ENCODE measurements at regions not wholly inside any gene's neighbourhood (a gene's known extent, or its start where the extent isn't known, plus 50 kb on each side); places are given as distances from the start of the nearest gene placed in this dataset.

DNA sequence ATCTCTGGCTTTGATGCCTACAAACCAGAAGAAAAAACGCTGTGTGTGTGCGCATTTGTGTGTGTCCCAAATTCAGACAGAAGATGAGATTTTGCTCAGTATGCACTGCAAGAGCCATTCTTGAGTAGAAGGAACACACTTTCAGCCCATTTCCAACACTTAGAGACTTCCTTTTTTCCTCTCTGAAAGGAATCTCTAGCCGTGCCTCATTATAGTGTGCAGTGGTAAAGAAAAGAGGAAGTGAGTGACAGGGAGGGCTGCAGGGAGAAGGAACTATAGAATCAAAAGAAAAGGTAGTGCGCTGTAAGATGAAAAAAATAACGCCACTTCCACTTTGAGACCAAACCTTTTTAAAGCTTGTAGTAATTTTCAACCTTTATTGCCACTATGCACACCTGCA, 1400.9 kb upstream of the FLRT2 start:
- TF ChIP-seq, protein P1, sequence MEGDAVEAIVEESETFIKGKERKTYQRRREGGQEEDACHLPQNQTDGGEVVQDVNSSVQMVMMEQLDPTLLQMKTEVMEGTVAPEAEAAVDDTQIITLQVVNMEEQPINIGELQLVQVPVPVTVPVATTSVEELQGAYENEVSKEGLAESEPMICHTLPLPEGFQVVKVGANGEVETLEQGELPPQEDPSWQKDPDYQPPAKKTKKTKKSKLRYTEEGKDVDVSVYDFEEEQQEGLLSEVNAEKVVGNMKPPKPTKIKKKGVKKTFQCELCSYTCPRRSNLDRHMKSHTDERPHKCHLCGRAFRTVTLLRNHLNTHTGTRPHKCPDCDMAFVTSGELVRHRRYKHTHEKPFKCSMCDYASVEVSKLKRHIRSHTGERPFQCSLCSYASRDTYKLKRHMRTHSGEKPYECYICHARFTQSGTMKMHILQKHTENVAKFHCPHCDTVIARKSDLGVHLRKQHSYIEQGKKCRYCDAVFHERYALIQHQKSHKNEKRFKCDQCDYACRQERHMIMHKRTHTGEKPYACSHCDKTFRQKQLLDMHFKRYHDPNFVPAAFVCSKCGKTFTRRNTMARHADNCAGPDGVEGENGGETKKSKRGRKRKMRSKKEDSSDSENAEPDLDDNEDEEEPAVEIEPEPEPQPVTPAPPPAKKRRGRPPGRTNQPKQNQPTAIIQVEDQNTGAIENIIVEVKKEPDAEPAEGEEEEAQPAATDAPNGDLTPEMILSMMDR (IDR thresholded peaks at IDR 0.05; ENCODE audit: low read length): no peak
- no peak for TF ChIP-seq EZH2 (IDR thresholded peaks at IDR 0.05; ENCODE audit: borderline replicate concordance, low read length)
